IMR-90 (cell line): ENCODE measurements at regions not wholly inside any gene's neighbourhood (a gene's known extent, or its start where the extent isn't known, plus 50 kb on each side); places are given as distances from the start of the nearest gene placed in this dataset.

Source experiments
- ATAC-seq: fragments of 200-7000 bp; cut with Tn5 transposase; 2 replicates; pipeline ENCODE4 v1.9.1; 2020; ENCODE audit warnings: low read depth, mild to moderate bottlenecking, moderate library complexity
- BruUV-seq: library from RNA; stranded (reverse); fragments of 400-500 nt; replicated peaks from 2 replicates; lab custom pipeline; 2021; lab: Mats Ljungman, UMichigan
- CTCF ChIA-PET: fragments of 300-600 bp; formaldehyde crosslinking; extraction: SDS; loops from one replicate; lab custom pipeline; 2021; ENCODE audit warnings: antibody characterized with exemption; lab: Yijun Ruan, JAX
- POLR2A ChIA-PET: fragments of 300-600 bp; sonication (Branson Sonifier 250); formaldehyde crosslinking; loops from one replicate; lab custom pipeline; 2022; ENCODE audit warnings: antibody characterized with exemption; ENCODE audit not compliant: unreplicated experiment; lab: Charles Lee
- DNase-seq: peaks from one replicate; pipeline ENCODE4 v3.0.0; 2013
- H2AFZ ChIP-seq: replicated peaks from 2 replicates; pipeline ENCODE3; 2013; ENCODE audit warnings: low read length, mild to moderate bottlenecking; ENCODE audit not compliant: poor library complexity
- H2AK5ac ChIP-seq: 2 replicates; pipeline ENCODE4 v1.6.1; 2013; ENCODE audit warnings: low read depth, low read length, inconsistent platforms
- H2AK9ac ChIP-seq: replicated peaks from 2 replicates; pipeline ENCODE3; 2013; ENCODE audit warnings: mild to moderate bottlenecking, low read depth, low read length, moderate library complexity; ENCODE audit not compliant: poor library complexity
- H2BK120ac ChIP-seq: 2 replicates; pipeline ENCODE4 v1.6.1; 2013; ENCODE audit warnings: low read depth, low read length, inconsistent platforms
- H2BK15ac ChIP-seq: 3 replicates; pipeline ENCODE4 v1.6.1; 2013; ENCODE audit warnings: low read depth, low read length, inconsistent platforms
- H2BK20ac ChIP-seq: 2 replicates; pipeline ENCODE4 v1.6.1; 2013; ENCODE audit warnings: low read depth, mild to moderate bottlenecking, inconsistent platforms, low read length, moderate library complexity
- H2BK5ac ChIP-seq: 2 replicates; pipeline ENCODE4 v1.6.1; 2013; ENCODE audit warnings: mild to moderate bottlenecking, low read depth, low read length, inconsistent platforms; ENCODE audit not compliant: poor library complexity, severe bottlenecking
- H3K14ac ChIP-seq: replicated peaks from 2 replicates; pipeline ENCODE4 v1.6.1; 2013; ENCODE audit warnings: low read depth, low read length, inconsistent platforms
- H3K18ac ChIP-seq: 2 replicates; pipeline ENCODE4 v1.6.1; 2013; ENCODE audit warnings: low read depth, low read length, control low read depth
- H3K23ac ChIP-seq: 2 replicates; pipeline ENCODE4 v1.6.1; 2013; ENCODE audit warnings: low read depth, low read length, inconsistent platforms
- H3K27ac ChIP-seq: 2 replicates; pipeline ENCODE4 v1.5.1; 2013; ENCODE audit warnings: mild to moderate bottlenecking, control low read depth, low read length; ENCODE audit not compliant: insufficient read depth
- H3K27me3 ChIP-seq: 2 replicates; pipeline ENCODE4 v1.6.1; 2013; ENCODE audit warnings: low read length; ENCODE audit not compliant: control insufficient read depth, insufficient read depth
- H3K36me3 ChIP-seq: 2 replicates; pipeline ENCODE4 v1.6.1; 2013; ENCODE audit warnings: low read length, mixed read lengths; ENCODE audit not compliant: control insufficient read depth, insufficient read depth
- H3K4ac ChIP-seq: 2 replicates; pipeline ENCODE4 v1.6.1; 2013; ENCODE audit warnings: low read depth, low read length, inconsistent platforms
- H3K4me1 ChIP-seq: 2 replicates; pipeline ENCODE4 v1.6.1; 2013; ENCODE audit warnings: low read length, mixed read lengths; ENCODE audit not compliant: control insufficient read depth, insufficient read depth
- H3K4me2 ChIP-seq: 2 replicates; pipeline ENCODE4 v1.6.1; 2013; ENCODE audit warnings: low read depth, mild to moderate bottlenecking, control low read depth, low read length, moderate library complexity
- H3K4me3 ChIP-seq: 2 replicates; pipeline ENCODE4 v1.5.1; 2013; ENCODE audit warnings: low read depth, mild to moderate bottlenecking, control low read depth, low read length, moderate library complexity; ENCODE audit not compliant: insufficient read depth
- H3K56ac ChIP-seq: 2 replicates; pipeline ENCODE4 v1.6.1; 2013; ENCODE audit warnings: low read length, inconsistent platforms; ENCODE audit not compliant: insufficient read depth; ENCODE audit errors: extremely low read depth
- H3K79me1 ChIP-seq, 2 experiments: 2 replicates each; pipeline ENCODE4 v1.6.1; 2013; ENCODE audit warnings: low read length in 2 of 2, inconsistent platforms in 1 of 2, low read depth in 1 of 2
- H3K9ac ChIP-seq: 2 replicates; pipeline ENCODE4 v1.6.1; 2013; ENCODE audit warnings: low read depth, low read length, control low read depth
- H3K9me1 ChIP-seq: 2 replicates; pipeline ENCODE4 v1.6.1; 2013; ENCODE audit warnings: low read length, inconsistent platforms; ENCODE audit not compliant: insufficient read depth
- H3K9me3 ChIP-seq: 2 replicates; pipeline ENCODE4 v1.6.1; 2013; ENCODE audit warnings: low read length; ENCODE audit not compliant: control insufficient read depth, insufficient read depth
- H4K20me1 ChIP-seq: 2 replicates; pipeline ENCODE4 v1.6.1; 2013; ENCODE audit warnings: low read length, inconsistent platforms; ENCODE audit not compliant: insufficient read depth
- H4K5ac ChIP-seq: 2 replicates; pipeline ENCODE4 v1.6.1; 2013; ENCODE audit warnings: mild to moderate bottlenecking, low read depth, low read length, control low read depth
- H4K8ac ChIP-seq, 2 experiments: 2 replicates each; pipeline ENCODE4 v1.6.1; 2013; ENCODE audit warnings: low read depth in 2 of 2, low read length in 2 of 2, control low read depth in 1 of 2, inconsistent platforms in 1 of 2
- H4K91ac ChIP-seq: 2 replicates; pipeline ENCODE4 v1.6.1; 2013; ENCODE audit warnings: low read depth, low read length, inconsistent platforms; ENCODE audit not compliant: insufficient read depth
- BHLHE40 ChIP-seq: fragments of 150-350 bp; IDR thresholded peaks from 2 replicates; pipeline ENCODE4 v1.6.1; 2016; ENCODE audit warnings: mild to moderate bottlenecking, low read depth, low read length
- CHD1 ChIP-seq: IDR thresholded peaks from 2 replicates; pipeline ENCODE4 v1.6.1; 2012; ENCODE audit warnings: low read depth, low read length, improper control_type of control experiment
- FOS ChIP-seq: fragments of 150-350 bp; IDR thresholded peaks from 2 replicates; pipeline ENCODE4 v1.6.1; 2016; ENCODE audit warnings: low read depth, low read length
- MAFK ChIP-seq: IDR thresholded peaks from 2 replicates; pipeline ENCODE4 v1.6.1; 2012; ENCODE audit warnings: low read depth, low read length, improper control_type of control experiment
- MAZ ChIP-seq: IDR thresholded peaks from 2 replicates; pipeline ENCODE4 v1.6.1; 2012; ENCODE audit warnings: low read depth, mild to moderate bottlenecking, low read length, improper control_type of control experiment, moderate library complexity, borderline replicate concordance
- MXI1 ChIP-seq: IDR thresholded peaks from 2 replicates; pipeline ENCODE4 v1.6.1; 2012; ENCODE audit warnings: low read depth, mild to moderate bottlenecking, low read length, moderate library complexity, borderline replicate concordance
- NFE2L2 ChIP-seq: fragments of 150-350 bp; IDR thresholded peaks from 2 replicates; pipeline ENCODE4 v1.6.1; 2016; ENCODE audit warnings: low read depth, mild to moderate bottlenecking, low read length
- POLR2A ChIP-seq: IDR thresholded peaks from 2 replicates; pipeline ENCODE4 v1.6.1; 2012; ENCODE audit warnings: mild to moderate bottlenecking, low read depth, low read length
- RAD21 ChIP-seq: IDR thresholded peaks from 2 replicates; pipeline ENCODE4 v1.6.1; 2012; ENCODE audit warnings: low read length, improper control_type of control experiment
- RCOR1 ChIP-seq: IDR thresholded peaks from 2 replicates; pipeline ENCODE4 v1.6.1; 2012; ENCODE audit warnings: mild to moderate bottlenecking, low read length, improper control_type of control experiment; ENCODE audit not compliant: insufficient replicate concordance
- RFX5 ChIP-seq: IDR thresholded peaks from 2 replicates; pipeline ENCODE4 v1.8.0; 2012; ENCODE audit warnings: low read depth, mild to moderate bottlenecking, low read length, moderate library complexity
- SMC3 ChIP-seq: fragments of 150-350 bp; IDR thresholded peaks from 2 replicates; pipeline ENCODE4 v1.6.1; 2016; ENCODE audit warnings: low read depth, mild to moderate bottlenecking, antibody characterized with exemption, low read length, moderate library complexity
- WGBS, 2 experiments: methylation state at CpG; one replicate each; pipeline versions ENCODE4 v1.1.5 to v1.1.7; 2013; ENCODE audit warnings: missing lambda C conversion rate in 2 of 2; ENCODE audit not compliant: insufficient read length in 1 of 2; ENCODE audit errors: extremely low coverage in 2 of 2; 5-methylcytosine and 5-hydroxymethylcytosine counted together
- dilution Hi-C: fragments of 300-500 bp; cut with HindIII; formaldehyde crosslinking; loops from one replicate; pipeline ENCODE4 v1.14.3; 2018; ENCODE audit warnings: low sequenced_read_pairs; ENCODE audit not compliant: unreplicated experiment
- in situ Hi-C: fragments of 300-500 bp; cut with MboI; formaldehyde crosslinking; loops from 3 replicates; pipeline ENCODE4 v1.14.3; 2019; ENCODE audit warnings: low sequenced_read_pairs, inconsistent platforms, mixed read lengths
- intact Hi-C: fragments of 100-400 bp; cut with micrococcal nuclease; formaldehyde crosslinking; loops from 2 replicates; pipeline ENCODE4 v1.10.0; 2022
- TF ChIP-seq, protein P1 (sequence below): fragments of 150-350 bp; IDR thresholded peaks from 2 replicates; pipeline ENCODE4 v1.6.1; 2016; ENCODE audit warnings: low read depth, mild to moderate bottlenecking, low read length, moderate library complexity, borderline replicate concordance

- no peak overlapping the region for H3K4me2 ChIP-seq
- no peak overlapping the region for H4K8ac ChIP-seq
- DNase-seq (no peak), ATAC-seq (no peak)
- H3K27me3 ChIP-seq: no peaks in the 10 kb centered on the region
- no peak overlapping the region for H2BK120ac ChIP-seq
- H2AFZ ChIP-seq: no peak overlapping the region
- peaks cover 5% of the 10 kb centered on the region; the same call in 1 of the 2 replicates for H3K9me3 ChIP-seq
- BruUV-seq: no TSS peak
- no peak overlapping the region for H3K4me3 ChIP-seq
- no peaks in the 10 kb centered on the region for H3K79me1 ChIP-seq
- no peak overlapping the region for H2BK15ac ChIP-seq
- H3K18ac ChIP-seq: no peak overlapping the region
- no peak overlapping the region for H3K14ac ChIP-seq
- H4K20me1 ChIP-seq: no peaks in the 10 kb centered on the region
- no peak overlapping the region for H3K56ac ChIP-seq
- no peak overlapping the region for H2BK20ac ChIP-seq
- no peak overlapping the region for H2BK5ac ChIP-seq
- TF ChIP-seq POLR2A (no peak), RAD21 (no peak), RFX5 (no peak), BHLHE40 (no peak), SMC3 (no peak), CHD1 (no peak), MXI1 (no peak), RCOR1 (no peak), MAFK (no peak), FOS (no peak), MAZ (no peak), NFE2L2 (no peak)
- TF ChIP-seq, protein P1, sequence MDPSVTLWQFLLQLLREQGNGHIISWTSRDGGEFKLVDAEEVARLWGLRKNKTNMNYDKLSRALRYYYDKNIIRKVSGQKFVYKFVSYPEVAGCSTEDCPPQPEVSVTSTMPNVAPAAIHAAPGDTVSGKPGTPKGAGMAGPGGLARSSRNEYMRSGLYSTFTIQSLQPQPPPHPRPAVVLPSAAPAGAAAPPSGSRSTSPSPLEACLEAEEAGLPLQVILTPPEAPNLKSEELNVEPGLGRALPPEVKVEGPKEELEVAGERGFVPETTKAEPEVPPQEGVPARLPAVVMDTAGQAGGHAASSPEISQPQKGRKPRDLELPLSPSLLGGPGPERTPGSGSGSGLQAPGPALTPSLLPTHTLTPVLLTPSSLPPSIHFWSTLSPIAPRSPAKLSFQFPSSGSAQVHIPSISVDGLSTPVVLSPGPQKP: no peak
- dilution Hi-C loops (no loop called here), in situ Hi-C loops (no loop called here), intact Hi-C loops (no loop called here)
- POLR2A ChIA-PET: no interaction called here
- H2AK5ac ChIP-seq: no peak overlapping the region
- CTCF ChIA-PET: no interaction called here
- no peak overlapping the region for H4K5ac ChIP-seq
- no peaks in the 10 kb centered on the region for H3K9me1 ChIP-seq
- no peak overlapping the region for H3K9ac ChIP-seq
- no peak overlapping the region for H2AK9ac ChIP-seq
- no peak overlapping the region for H3K27ac ChIP-seq
- no peak overlapping the region for H3K4ac ChIP-seq
- H3K23ac ChIP-seq: no peak overlapping the region
- H3K36me3 ChIP-seq: no peaks in the 10 kb centered on the region
- H4K91ac ChIP-seq: no peak overlapping the region
- no peaks in the 10 kb centered on the region for H3K4me1 ChIP-seq
- WGBS, 2 experiments: no CpG with 5 or more reads among the region's 1 CpG
These were observed 552.4 kb upstream of the ANO5 start for GRCh38 chr11:21640491-21640890.
